ENCODE measurements at regions not wholly inside any gene's neighbourhood (a gene's known extent, or its start where the extent isn't known, plus 50 kb on each side); places are given as distances from the start of the nearest gene placed in this dataset.

DNA sequence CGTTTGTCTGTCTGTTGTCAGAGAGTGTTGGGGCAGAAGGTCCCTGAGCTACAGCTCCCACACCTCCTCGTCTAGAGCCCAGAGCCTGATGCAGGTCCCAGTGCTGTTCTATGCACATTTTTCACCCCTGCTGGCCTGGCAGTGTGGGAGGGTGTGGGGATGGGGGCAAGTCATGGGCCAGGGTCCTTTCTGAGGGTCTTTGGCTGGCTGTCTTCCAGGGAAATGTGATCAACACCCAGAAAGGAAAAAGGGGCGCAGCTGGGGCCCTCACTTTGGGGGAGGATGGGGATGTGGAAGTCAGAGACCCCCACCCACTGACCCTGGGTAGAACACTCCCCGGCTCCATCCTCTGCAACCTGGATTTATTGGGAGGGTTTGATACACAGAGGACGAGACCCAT is 50.0 kb upstream of the ZNF716 start:
- ChIA-PET POLR2A (no interaction called here), CTCF (no interaction called here)
- intact Hi-C loops (cut with micrococcal nuclease; ENCODE audit: unreplicated experiment) (loop anchor here (10.0 kb wide), 1 partner anchor 55 kb away; the partner anchor contains the start of gene ZNF716), in situ Hi-C loops (cut with HindIII; ENCODE audit: low pct_unique_long_range_greater_than_20kb, low sequenced_read_pairs) (no loop called here)
- no TSS peak for BruUV-seq (replicated peaks)
- Histone ChIP-seq H3K4me1 (ENCODE audit: control insufficient read depth, insufficient read depth, low read length) (no peaks in the 10 kb centered on the region), H3K9me3 (ENCODE audit: control insufficient read depth, insufficient read depth, low read depth, low read length) (no peaks in the 10 kb centered on the region), H3K36me3 (ENCODE audit: control insufficient read depth, insufficient read depth, low read length) (no peaks in the 10 kb centered on the region), H3K4me3 (ENCODE audit: low read depth in 2 of 2, low read length in 2 of 2) (no peak overlapping the region), H3K27me3 (ENCODE audit: control insufficient read depth, insufficient read depth, low read length) (no peaks in the 10 kb centered on the region), H3K27ac (ENCODE audit: low read length) (no peak overlapping the region)
- TF ChIP-seq TCF7L2 (IDR thresholded peaks at IDR 0.05; ENCODE audit: low read depth, low read length), result no peak
- TF ChIP-seq, protein P1, sequence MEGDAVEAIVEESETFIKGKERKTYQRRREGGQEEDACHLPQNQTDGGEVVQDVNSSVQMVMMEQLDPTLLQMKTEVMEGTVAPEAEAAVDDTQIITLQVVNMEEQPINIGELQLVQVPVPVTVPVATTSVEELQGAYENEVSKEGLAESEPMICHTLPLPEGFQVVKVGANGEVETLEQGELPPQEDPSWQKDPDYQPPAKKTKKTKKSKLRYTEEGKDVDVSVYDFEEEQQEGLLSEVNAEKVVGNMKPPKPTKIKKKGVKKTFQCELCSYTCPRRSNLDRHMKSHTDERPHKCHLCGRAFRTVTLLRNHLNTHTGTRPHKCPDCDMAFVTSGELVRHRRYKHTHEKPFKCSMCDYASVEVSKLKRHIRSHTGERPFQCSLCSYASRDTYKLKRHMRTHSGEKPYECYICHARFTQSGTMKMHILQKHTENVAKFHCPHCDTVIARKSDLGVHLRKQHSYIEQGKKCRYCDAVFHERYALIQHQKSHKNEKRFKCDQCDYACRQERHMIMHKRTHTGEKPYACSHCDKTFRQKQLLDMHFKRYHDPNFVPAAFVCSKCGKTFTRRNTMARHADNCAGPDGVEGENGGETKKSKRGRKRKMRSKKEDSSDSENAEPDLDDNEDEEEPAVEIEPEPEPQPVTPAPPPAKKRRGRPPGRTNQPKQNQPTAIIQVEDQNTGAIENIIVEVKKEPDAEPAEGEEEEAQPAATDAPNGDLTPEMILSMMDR (IDR thresholded peaks at IDR 0.05), result no peak
- no peak for TF ChIP-seq SIN3A (IDR thresholded peaks at IDR 0.05; ENCODE audit: borderline replicate concordance, insufficient read depth, low read depth, low read length)
- TF ChIP-seq POLR2AphosphoS5 (IDR thresholded peaks at IDR 0.05; ENCODE audit: low read depth, low read length), result no peak
- TF ChIP-seq, protein P2, sequence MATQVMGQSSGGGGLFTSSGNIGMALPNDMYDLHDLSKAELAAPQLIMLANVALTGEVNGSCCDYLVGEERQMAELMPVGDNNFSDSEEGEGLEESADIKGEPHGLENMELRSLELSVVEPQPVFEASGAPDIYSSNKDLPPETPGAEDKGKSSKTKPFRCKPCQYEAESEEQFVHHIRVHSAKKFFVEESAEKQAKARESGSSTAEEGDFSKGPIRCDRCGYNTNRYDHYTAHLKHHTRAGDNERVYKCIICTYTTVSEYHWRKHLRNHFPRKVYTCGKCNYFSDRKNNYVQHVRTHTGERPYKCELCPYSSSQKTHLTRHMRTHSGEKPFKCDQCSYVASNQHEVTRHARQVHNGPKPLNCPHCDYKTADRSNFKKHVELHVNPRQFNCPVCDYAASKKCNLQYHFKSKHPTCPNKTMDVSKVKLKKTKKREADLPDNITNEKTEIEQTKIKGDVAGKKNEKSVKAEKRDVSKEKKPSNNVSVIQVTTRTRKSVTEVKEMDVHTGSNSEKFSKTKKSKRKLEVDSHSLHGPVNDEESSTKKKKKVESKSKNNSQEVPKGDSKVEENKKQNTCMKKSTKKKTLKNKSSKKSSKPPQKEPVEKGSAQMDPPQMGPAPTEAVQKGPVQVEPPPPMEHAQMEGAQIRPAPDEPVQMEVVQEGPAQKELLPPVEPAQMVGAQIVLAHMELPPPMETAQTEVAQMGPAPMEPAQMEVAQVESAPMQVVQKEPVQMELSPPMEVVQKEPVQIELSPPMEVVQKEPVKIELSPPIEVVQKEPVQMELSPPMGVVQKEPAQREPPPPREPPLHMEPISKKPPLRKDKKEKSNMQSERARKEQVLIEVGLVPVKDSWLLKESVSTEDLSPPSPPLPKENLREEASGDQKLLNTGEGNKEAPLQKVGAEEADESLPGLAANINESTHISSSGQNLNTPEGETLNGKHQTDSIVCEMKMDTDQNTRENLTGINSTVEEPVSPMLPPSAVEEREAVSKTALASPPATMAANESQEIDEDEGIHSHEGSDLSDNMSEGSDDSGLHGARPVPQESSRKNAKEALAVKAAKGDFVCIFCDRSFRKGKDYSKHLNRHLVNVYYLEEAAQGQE (IDR thresholded peaks at IDR 0.05; ENCODE audit: insufficient read depth in 1 of 2, low read depth in 2 of 2, low read length in 1 of 2), result no peak
- no peak for ATAC-seq
- DNase-seq (ENCODE audit: low read depth, low spot score), result no peak
